Activated naive CD8-positive, alpha-beta T cell treated with anti-CD3 and anti-CD28 coated beads, Interleukin-2, amount 10 ng/mL, durations not matched to agents 7 days and 5 days (primary cell): ENCODE measurements at regions not wholly inside any gene's neighbourhood (a gene's known extent, or its start where the extent isn't known, plus 50 kb on each side); places are given as distances from the start of the nearest gene placed in this dataset.

ENCODE experiments used
- ATAC-seq: fragments of 150-1000 bp; cut with Tn5 transposase; one replicate; pipeline ENCODE4 v1.10.0; 2021; ENCODE audit warnings: low read depth, moderate library complexity
- POLR2A ChIA-PET: fragments of 350-600 bp; sonication (Branson Sonifier 250); formaldehyde crosslinking; loops from one replicate; lab custom pipeline; 2021; ENCODE audit warnings: antibody characterized with exemption; lab: Charles Lee
- DNase-seq: peaks from one replicate; pipeline ENCODE4 v3.0.0; 2021
- H3K27ac Mint-ChIP-seq: one replicate; pipeline ENCODE4 v1.8.0; 2022; ENCODE audit warnings: mild to moderate bottlenecking, mixed read lengths
- H3K27me3 Mint-ChIP-seq: one replicate; pipeline ENCODE4 v1.8.0; 2022; ENCODE audit warnings: mild to moderate bottlenecking, moderate library complexity, mixed read lengths
- H3K36me3 Mint-ChIP-seq: one replicate; pipeline ENCODE4 v1.8.0; 2021; ENCODE audit warnings: mild to moderate bottlenecking, mixed read lengths
- H3K4me1 Mint-ChIP-seq: one replicate; pipeline ENCODE4 v1.8.0; 2021; ENCODE audit warnings: mixed read lengths
- H3K4me3 Mint-ChIP-seq: one replicate; pipeline ENCODE4 v1.8.0; 2022; ENCODE audit warnings: mild to moderate bottlenecking, moderate library complexity, mixed read lengths
- H3K9me3 Mint-ChIP-seq: one replicate; pipeline ENCODE4 v1.8.0; 2021; ENCODE audit warnings: mixed read lengths

GRCh38 chr3:22175947-22176346 lies 424.9 kb upstream of the ZNF385D start:
- POLR2A ChIA-PET, result no interaction called here
- Mint-ChIP-seq H3K36me3 (no peaks in the 10 kb centered on the region), H3K4me1 (no peaks in the 10 kb centered on the region), H3K4me3 (no peak overlapping the region), H3K27ac (no peak overlapping the region), H3K9me3 (peaks cover 1% of the 10 kb centered on the region), H3K27me3 (no peaks in the 10 kb centered on the region)
- ATAC-seq (no peak), DNase-seq (no peak)

- Mint-ChIP-seq H3K27ac (no peak overlapping the region), H3K4me3 (no peak overlapping the region), H3K36me3 (no peaks in the 10 kb centered on the region), H3K4me1 (no peaks in the 10 kb centered on the region), H3K9me3 (peaks cover 1% of the 10 kb centered on the region), H3K27me3 (no peaks in the 10 kb centered on the region)
- no peak for ATAC-seq
- POLR2A ChIA-PET, result no interaction called here
- DNase-seq, result no peak
Observed at GRCh38 chr3:22176911-22177310, 425.9 kb upstream of the ZNF385D start.

GRCh38 chr3:22189616-22190015 lies 438.6 kb upstream of the ZNF385D start:
- POLR2A ChIA-PET, result no interaction called here
- no peaks in the 10 kb centered on the region for H3K4me1 Mint-ChIP-seq

GRCh38 chr3:22199095-22199494 lies 448.1 kb upstream of the ZNF385D start:
- ATAC-seq (no peak), DNase-seq (no peak)
- POLR2A ChIA-PET, result no interaction called here
- no peaks in the 10 kb centered on the region for H3K9me3 Mint-ChIP-seq
- no peaks in the 10 kb centered on the region for H3K27me3 Mint-ChIP-seq
- H3K4me1 Mint-ChIP-seq, result no peaks in the 10 kb centered on the region
- H3K4me3 Mint-ChIP-seq, result no peak overlapping the region
- H3K36me3 Mint-ChIP-seq, result no peaks in the 10 kb centered on the region
- H3K27ac Mint-ChIP-seq, result no peak overlapping the region

More at GRCh38 chr3:22189616-22190015, 438.6 kb upstream of the ZNF385D start:
- DNase-seq (no peak), ATAC-seq (no peak)
- Mint-ChIP-seq H3K27me3 (no peaks in the 10 kb centered on the region), H3K4me3 (no peak overlapping the region), H3K9me3 (no peaks in the 10 kb centered on the region), H3K36me3 (no peaks in the 10 kb centered on the region), H3K27ac (no peak overlapping the region)

GRCh38 chr3:22208844-22209243 lies 457.8 kb upstream of the ZNF385D start:
- no peaks in the 10 kb centered on the region for H3K27me3 Mint-ChIP-seq
- no peak overlapping the region for H3K27ac Mint-ChIP-seq
- H3K4me1 Mint-ChIP-seq, result no peaks in the 10 kb centered on the region
- H3K36me3 Mint-ChIP-seq, result no peaks in the 10 kb centered on the region
- ATAC-seq (no peak), DNase-seq (no peak)
- H3K4me3 Mint-ChIP-seq, result no peak overlapping the region
- POLR2A ChIA-PET, result no interaction called here
- no peaks in the 10 kb centered on the region for H3K9me3 Mint-ChIP-seq

GRCh38 chr3:22209578-22209977 lies 458.6 kb upstream of the ZNF385D start:
- ATAC-seq (no peak), DNase-seq (no peak)
- no peaks in the 10 kb centered on the region for H3K9me3 Mint-ChIP-seq
- no peaks in the 10 kb centered on the region for H3K4me1 Mint-ChIP-seq
- POLR2A ChIA-PET, result no interaction called here
- no peak overlapping the region for H3K27ac Mint-ChIP-seq
- no peaks in the 10 kb centered on the region for H3K36me3 Mint-ChIP-seq
- H3K4me3 Mint-ChIP-seq, result no peak overlapping the region
- no peaks in the 10 kb centered on the region for H3K27me3 Mint-ChIP-seq

- POLR2A ChIA-PET, result no interaction called here
- no peak overlapping the region for H3K4me3 Mint-ChIP-seq
- DNase-seq, result no peak
- no peaks in the 10 kb centered on the region for H3K36me3 Mint-ChIP-seq
- no peaks in the 10 kb centered on the region for H3K27me3 Mint-ChIP-seq
- H3K4me1 Mint-ChIP-seq, result no peaks in the 10 kb centered on the region
- no peak overlapping the region for H3K27ac Mint-ChIP-seq
- ATAC-seq, result no peak
- no peaks in the 10 kb centered on the region for H3K9me3 Mint-ChIP-seq
Observed at GRCh38 chr3:22210693-22211092, 459.7 kb upstream of the ZNF385D start.

GRCh38 chr3:22216601-22217000 lies 465.6 kb upstream of the ZNF385D start:
- no peak for ATAC-seq
- Mint-ChIP-seq H3K4me3 (no peak overlapping the region), H3K36me3 (no peaks in the 10 kb centered on the region), H3K4me1 (no peaks in the 10 kb centered on the region), H3K27ac (no peak overlapping the region), H3K9me3 (no peaks in the 10 kb centered on the region), H3K27me3 (no peaks in the 10 kb centered on the region)
- POLR2A ChIA-PET, result no interaction called here
- DNase-seq, result no peak

- Mint-ChIP-seq H3K4me1 (no peaks in the 10 kb centered on the region), H3K27me3 (no peaks in the 10 kb centered on the region), H3K27ac (no peak overlapping the region), H3K36me3 (no peaks in the 10 kb centered on the region), H3K9me3 (peaks cover 1% of the 10 kb centered on the region), H3K4me3 (no peak overlapping the region)
- DNase-seq, result no peak
- POLR2A ChIA-PET, result no interaction called here
- no peak for ATAC-seq
Observed at GRCh38 chr3:22225161-22225560, 474.2 kb upstream of the ZNF385D start.

GRCh38 chr3:22228705-22229104 lies 477.7 kb upstream of the ZNF385D start:
- Mint-ChIP-seq H3K4me1 (no peaks in the 10 kb centered on the region), H3K27ac (no peak overlapping the region), H3K27me3 (no peaks in the 10 kb centered on the region), H3K36me3 (no peaks in the 10 kb centered on the region), H3K4me3 (no peak overlapping the region), H3K9me3 (peaks cover 1% of the 10 kb centered on the region)
- DNase-seq (no peak), ATAC-seq (no peak)
- POLR2A ChIA-PET, result no interaction called here

GRCh38 chr3:22231061-22231460 lies 480.1 kb upstream of the ZNF385D start:
- Mint-ChIP-seq H3K9me3 (peaks cover 1% of the 10 kb centered on the region), H3K36me3 (no peaks in the 10 kb centered on the region), H3K27me3 (no peaks in the 10 kb centered on the region), H3K27ac (no peak overlapping the region), H3K4me3 (no peak overlapping the region), H3K4me1 (no peaks in the 10 kb centered on the region)
- POLR2A ChIA-PET, result no interaction called here
- ATAC-seq (no peak), DNase-seq (no peak)

GRCh38 chr3:22236490-22237270 lies 485.7 kb upstream of the ZNF385D start:
- Mint-ChIP-seq H3K9me3 (no peaks in the 10 kb centered on the region), H3K4me3 (no peak overlapping the region), H3K4me1 (no peaks in the 10 kb centered on the region), H3K27me3 (no peaks in the 10 kb centered on the region), H3K27ac (no peak overlapping the region), H3K36me3 (no peaks in the 10 kb centered on the region)
- no peak for ATAC-seq
- POLR2A ChIA-PET, result no interaction called here
- no peak for DNase-seq

GRCh38 chr3:22239011-22239410 lies 488.0 kb upstream of the ZNF385D start:
- H3K9me3 Mint-ChIP-seq, result no peaks in the 10 kb centered on the region
- POLR2A ChIA-PET, result no interaction called here
- no peak for ATAC-seq

GRCh38 chr3:22241110-22241509 lies 490.1 kb upstream of the ZNF385D start:
- no peaks in the 10 kb centered on the region for H3K4me1 Mint-ChIP-seq

More at GRCh38 chr3:22239011-22239410, 488.0 kb upstream of the ZNF385D start:
- Mint-ChIP-seq H3K27ac (no peak overlapping the region), H3K36me3 (no peaks in the 10 kb centered on the region), H3K27me3 (no peaks in the 10 kb centered on the region), H3K4me3 (no peak overlapping the region), H3K4me1 (no peaks in the 10 kb centered on the region)
- no peak for DNase-seq

More at GRCh38 chr3:22241110-22241509, 490.1 kb upstream of the ZNF385D start:
- Mint-ChIP-seq H3K4me3 (no peak overlapping the region), H3K27ac (no peak overlapping the region), H3K9me3 (no peaks in the 10 kb centered on the region), H3K27me3 (no peaks in the 10 kb centered on the region), H3K36me3 (no peaks in the 10 kb centered on the region)
- no peak for DNase-seq
- POLR2A ChIA-PET, result no interaction called here
- no peak for ATAC-seq
